NCI-H2227 (cell line): ENCODE measurements at regions not wholly inside any gene's neighbourhood (a gene's known extent, or its start where the extent isn't known, plus 50 kb on each side); places are given as distances from the start of the nearest gene placed in this dataset.

Experiments used
- DNase-seq: peaks from one replicate; lab custom pipeline; 2025; ENCODE audit not compliant: unreplicated experiment; lab: John Stamatoyannopoulos, UW

DNA sequence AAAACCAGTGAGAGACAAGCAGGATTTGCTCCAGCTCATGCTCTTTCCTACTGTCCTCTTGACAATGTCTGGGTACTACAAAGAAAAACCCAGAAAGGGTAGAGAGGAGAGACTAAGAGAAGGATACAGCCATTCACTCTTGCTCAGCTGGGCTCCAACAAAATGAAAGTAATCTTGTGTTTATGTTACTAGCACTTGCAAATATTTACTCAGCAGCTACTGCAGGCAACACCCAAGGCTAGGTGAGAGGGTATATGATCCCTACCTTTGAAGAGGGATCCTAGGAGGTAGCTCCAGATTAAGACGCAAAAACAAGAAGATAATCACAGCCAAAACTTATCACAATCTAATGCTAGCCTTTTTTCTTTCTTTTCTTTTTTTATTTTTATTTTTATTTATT is 329.6 kb upstream of the ACVR2A start:
- DNase-seq: no peak

DNA sequence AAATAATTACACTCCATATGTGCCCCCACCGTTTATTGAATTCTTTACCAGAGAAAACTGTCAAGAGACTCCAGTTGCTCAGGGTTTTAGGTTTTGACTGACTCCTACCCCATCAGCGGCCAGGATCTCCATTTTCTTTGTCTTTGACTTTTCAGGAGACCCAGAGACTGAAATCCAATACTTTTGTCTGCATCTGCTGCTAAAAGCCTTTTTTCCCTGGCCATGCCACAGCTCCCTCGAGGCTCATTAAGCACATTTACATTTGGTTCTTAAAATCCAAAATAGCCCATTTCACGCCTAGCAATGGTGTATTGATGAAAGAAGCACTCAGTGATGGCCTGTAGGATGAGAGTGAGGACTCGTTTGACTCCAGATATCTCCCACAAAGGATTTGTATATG is 332.6 kb upstream of the ACVR2A start:
- DNase-seq: no peak

DNA sequence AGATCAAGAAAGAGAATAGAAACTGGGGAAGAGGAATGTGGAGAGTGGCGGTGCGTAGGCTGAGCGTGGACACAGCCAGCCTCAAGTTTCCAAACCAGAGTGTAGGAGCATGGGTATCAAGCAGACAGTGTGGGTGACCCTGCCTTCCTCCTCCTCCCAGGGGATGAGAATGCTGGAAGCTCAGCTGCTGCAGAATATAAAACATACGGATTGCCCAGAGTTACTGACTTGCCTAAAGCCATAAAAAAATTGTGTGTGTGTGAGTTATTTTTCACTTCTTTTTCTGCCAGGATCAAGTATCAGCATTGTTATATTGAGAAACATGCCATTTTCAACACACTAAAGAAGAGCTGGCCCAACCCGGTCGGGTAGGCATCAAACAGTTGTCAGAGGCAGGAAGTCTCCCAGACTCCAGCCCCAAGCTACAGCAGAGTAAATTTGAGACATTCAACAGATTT is 333.3 kb upstream of the ACVR2A start:
- DNase-seq: no peak

DNA sequence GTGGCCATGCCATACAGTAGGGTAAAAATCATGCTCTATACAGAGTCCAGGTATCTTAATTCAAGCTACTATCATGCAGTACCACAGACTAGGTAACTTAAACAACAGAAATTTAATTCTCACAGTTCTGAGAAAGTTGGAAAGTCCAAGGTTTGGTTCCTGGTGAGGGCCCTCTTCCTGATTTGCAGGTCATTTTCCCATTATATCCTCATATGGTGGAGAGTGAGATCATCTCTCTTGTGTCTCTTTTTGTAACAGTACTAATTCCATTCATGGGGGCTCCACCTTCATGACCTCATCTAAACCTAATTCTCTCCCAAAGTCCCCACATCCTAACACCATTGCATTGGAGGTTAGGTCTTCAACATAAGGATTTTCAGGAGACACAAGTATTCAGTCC is 335.0 kb upstream of the ACVR2A start:
- DNase-seq: no peak

DNA sequence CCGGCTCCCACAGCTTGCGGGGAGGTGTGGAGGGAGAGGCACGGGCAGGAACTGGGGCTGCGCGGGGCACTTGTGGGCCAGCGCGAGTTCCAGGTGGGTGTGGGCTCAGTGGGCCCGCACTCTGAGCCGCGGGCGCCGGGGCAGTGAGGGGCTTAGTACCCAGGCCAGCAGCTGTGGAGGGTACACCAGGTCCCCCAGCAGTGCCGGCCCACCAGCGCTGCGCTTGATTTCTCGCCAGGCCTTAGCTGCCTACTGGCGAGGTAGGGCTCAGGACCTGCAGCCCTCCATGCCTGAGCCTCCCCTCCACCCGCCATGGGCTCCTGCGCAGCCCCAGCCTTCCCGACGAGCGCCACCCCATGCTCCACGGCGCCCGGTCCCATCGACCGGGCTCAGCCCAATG is 337.9 kb upstream of the ACVR2A start:
- DNase-seq: no peak

DNA sequence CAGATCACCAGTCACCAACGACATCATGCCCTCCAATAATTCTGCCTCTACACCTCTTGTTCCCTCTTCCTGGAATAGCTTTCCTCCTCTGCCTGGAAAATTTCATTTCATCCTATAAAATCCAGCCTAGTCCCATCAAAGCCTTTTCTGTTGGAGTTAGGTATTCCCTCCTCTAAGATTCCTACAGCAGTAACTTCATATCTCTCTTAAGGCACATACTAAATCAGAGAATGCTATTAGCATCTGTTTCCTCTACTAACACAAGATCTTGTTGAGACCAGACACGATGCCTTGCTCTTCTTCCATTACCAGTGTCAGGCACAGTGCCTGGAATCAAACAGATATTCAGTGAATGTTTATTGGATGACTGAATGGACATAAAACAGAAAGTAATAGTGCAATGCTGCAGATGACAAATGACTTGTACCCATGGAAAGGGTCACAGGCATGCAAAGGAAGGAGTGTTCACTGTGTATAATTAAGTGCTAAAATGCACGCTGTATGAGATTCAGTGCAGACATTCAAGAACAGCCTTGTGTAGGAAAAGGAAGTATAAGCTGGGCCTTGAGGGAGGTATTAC is 342.0 kb upstream of the ACVR2A start:
- no peak for DNase-seq

DNA sequence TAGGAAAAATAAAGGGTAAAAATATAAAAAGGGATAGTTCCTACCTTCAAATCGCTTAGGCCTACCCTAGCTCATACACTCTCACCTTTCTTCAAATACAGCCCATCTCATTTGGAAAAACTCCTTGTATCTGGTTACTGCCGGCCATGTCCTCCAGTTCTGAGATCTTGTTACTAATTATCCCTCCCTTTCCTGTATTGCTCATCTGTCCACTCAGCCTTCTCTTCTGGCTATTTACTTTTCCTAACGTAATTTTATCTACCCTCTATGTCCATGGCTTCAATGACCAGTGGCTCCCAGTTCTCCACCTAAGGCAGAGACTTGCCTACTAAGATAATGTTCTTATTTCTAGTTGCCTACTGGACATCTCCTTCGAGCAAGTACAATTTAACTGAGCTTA is 342.9 kb upstream of the ACVR2A start:
- DNase-seq: no peak

DNA sequence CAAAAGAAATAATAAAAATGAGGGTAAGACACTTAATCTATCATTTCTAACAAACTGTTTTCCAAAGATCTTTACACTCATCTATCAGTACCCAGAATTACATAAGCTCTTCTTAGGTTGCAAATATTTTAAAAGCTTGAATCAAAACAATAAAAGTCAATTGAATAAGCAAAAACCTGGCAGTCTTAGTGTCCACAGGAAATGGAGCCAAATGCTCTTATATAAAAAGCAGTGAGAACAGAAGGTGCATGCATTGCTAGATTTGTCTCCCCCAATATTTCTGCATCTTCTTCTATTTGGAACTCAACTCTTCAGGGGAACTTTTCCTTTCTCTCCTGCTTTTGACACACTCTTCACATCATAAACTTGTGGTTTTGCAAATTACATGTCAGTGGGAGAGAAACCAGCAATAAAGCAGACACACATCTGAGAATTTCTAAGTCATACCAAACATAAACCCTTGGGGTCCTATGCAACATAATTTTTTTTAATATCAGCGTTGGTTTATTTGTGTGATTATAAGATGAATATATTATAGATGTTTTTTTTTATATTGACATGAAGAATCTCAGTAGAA is 343.9 kb upstream of the ACVR2A start:
- no peak for DNase-seq

DNA sequence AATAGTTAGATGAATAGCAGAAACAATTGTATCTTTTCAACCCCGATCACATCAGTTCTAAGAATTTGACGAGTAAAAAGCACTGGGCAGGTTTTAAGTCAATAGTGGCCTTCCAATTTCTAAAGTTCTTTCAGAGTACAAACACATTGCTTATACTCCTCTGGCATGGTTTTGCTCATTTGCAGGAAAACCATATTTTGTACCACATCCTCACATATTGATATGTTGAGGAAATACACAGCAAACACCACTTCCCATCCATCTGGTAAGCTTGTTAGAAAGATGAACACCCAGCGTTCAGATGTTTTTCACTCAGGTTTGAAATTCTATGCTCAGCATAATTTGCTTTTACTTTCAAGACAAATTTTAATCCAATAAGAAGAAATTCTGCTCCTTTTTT is 344.6 kb upstream of the ACVR2A start:
- no peak for DNase-seq

DNA sequence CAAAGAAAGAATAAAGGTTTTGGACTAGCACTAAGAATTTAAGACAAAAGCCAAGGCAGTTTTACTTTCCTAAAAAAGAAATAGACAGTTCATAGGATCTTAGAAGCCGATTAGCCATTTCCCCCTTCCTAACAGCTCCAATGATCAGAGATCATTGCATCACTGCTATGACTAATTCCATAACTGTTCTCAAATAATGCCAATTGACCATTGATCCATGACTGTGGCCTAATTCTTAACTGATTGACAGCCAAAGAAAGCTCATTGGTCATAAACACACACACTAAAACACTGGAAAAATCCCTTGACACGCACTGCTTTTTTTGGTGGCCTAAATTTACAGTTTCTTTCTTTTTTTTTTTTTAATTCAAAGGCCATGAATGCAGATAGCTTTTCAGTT is 345.0 kb upstream of the ACVR2A start:
- DNase-seq: no peak

DNA sequence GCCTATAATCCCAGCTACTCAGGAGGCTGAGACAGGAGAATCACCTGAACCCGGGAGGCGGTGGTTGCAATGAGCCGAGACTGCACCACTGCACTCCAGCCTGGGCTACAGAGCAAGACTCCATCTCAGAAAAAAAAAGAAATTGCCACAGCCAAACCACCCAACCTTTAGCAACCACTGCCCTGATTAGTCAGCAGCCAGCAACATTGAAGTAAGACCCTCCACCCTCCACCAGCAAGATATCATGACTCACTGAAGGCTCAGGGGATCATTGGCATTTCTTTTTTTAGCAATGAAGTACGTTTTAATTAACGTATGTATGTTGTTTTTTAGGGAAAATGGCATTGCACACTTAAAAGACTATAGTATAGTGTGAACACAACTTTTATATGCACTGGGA is 349.1 kb upstream of the ACVR2A start:
- DNase-seq: no peak

DNA sequence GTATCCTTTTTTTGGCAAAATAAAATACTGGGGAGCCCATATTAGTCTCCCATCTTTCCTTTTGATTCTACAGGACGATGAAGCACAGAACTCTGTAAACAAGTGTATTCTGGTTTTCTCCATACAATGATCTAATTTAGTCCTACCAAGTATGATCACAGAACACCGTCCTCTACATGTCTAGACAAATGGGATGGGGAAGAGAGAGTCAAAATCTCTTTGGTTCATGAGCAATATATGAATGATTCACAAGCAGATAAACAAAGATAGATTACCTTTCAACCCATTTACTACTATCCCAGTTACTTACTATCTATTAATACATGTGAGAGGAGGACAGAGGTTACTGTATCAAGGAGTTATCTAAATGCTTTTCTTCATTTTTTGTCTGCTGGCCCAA is 352.4 kb upstream of the ACVR2A start:
- DNase-seq: no peak

DNA sequence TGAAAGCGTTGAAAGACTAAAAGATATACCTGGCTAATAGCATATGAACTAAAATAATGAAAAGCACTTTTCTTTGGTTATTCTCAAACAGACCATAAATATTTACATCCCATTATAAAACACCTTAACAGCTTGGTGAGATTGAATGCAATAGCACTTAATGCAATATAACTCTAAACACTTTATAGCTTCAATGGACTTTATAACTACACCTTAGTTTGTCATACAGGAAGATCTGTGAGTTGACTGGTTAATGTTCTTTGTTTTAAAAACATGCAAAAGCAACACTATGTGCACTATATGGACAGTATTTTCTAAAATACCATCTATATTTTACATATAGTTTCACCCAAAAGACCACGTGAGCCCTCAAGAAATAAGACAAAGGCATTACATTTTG is 353.3 kb upstream of the ACVR2A start:
- DNase-seq: no peak

DNA sequence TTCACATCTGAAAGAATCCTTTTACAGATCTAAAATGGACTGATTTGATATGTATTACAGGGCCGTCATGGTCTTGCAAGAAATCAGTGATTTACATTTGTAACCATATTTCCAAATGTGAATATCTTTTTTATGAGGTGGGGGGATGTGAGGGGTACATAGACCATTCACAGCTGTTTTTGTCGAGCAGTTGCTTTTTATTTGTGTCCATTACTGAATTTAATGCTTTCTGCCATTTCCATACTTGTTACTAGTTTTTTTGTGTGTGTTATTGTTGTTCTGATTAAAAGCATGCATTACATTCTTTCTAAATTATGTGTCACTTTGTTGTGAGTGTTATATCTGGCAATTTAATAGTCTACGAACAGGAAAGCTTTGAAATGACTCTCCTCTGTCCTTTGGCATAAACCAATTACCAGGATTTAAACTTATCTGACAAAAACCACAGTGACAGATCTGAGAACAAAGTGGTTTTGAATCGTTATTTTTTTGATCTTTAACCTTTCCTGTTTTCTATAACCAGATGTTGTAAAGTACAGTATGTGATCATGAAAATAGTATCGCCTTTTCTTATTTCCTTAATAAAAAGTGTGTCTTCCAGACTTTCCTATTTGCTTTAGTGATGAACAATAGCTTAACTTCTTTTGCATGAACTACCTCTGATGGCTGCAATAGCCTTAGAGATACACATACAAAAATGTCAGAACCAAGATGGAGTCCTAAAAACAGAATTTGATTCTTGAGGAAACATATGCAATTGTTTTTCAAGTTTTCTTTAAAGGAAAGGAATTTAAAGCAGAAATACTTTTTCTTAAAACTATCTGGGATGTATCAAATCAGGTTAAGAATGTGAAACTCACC is 354.2 kb upstream of the ACVR2A start:
- DNase-seq: peak; percentile 10

DNA sequence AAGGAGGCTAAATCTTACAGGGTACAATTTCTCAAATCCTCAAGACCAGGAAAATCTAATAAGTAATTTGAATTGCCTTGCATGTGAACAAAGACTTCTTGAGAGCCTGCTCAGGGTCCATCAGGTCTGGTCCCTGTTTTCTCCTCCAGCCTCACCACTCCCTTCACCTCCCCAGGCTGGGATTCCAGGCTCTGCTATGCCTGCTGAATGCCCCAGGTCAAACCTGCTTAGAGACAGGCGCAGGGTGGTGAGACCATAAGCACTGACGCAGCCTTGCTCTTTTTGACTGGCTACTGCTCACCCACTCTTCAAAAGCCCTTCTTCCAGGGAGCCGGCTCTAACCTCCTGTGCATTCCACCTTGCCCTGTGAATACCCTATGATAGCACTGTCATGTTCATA is 356.4 kb upstream of the ACVR2A start:
- no peak for DNase-seq

DNA sequence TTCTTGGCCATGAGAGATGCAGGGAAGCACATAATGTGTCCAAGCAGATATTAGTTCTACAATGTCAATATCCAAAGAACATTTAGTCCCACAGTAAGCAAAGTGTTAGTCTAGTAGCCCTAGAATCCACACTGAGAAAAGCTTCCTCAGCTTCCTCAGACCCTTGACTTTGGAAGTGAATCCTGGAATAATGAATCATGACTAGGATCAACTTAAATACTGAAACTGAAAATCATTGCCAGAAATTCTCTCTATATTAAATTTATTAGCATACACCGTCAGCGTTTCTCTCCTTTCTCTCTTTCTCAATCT is 356.9 kb upstream of the ACVR2A start:
- no peak for DNase-seq

DNA sequence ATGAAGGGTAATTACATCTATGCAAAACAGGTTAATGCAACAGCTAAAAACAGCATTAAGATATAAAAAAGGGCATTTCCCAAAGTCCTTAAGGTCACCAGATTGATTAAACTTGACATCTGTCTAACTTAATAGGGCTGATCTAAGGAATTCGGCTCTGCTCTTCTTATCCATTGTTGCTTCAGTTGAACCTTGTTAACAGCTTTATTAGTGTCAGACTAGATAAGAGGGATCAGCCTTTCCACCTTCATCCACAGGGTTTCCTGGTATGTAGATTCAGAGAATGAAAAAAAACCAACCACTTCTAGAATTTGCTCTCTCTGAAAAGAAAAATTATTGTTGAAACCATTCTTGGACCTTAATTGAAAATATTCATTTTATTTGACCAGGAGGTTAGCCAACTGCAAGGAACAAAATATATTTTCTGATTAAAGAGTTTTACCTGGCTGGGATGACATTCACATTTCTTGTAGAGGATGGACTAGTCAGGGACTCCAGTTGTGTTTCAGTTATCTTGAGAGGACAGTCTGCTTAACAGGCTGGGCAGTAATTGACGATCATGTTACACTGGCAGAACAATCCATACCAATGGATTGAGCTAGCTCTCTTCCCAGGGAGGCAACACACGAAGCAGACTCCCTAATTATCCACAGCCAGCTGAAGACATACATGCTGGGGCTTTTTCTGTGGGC is 357.4 kb upstream of the ACVR2A start:
- DNase-seq: peak; percentile 71

DNA sequence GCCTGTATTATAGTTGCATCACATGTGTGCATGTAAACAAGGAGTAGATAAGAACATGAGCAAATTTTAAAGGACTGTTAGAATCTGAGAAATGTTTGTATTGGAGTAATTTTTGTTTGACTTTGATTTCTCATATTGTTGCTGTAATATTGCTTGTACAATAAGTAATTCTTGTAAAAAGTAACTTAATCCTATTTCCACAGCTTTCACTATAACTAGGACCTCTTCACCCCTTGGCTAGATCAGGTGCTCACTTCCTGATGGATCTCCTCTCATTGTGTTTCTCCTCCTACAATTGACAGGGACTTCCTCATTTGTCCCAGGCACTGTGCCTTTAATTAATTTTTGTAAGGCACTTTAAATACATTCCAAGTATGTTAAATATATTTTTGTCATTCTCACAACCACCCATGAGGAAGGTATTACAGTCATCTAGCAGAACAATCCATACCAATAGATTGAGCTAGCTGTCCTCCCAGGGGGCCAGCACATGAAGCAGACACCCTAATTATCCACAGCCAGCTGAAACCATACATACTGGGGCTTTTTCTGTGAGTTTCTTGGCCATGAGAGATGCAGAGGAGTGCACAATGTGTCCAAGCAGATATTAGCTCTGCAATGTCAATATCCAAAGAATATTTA is 359.5 kb upstream of the ACVR2A start:
- no peak for DNase-seq

DNA sequence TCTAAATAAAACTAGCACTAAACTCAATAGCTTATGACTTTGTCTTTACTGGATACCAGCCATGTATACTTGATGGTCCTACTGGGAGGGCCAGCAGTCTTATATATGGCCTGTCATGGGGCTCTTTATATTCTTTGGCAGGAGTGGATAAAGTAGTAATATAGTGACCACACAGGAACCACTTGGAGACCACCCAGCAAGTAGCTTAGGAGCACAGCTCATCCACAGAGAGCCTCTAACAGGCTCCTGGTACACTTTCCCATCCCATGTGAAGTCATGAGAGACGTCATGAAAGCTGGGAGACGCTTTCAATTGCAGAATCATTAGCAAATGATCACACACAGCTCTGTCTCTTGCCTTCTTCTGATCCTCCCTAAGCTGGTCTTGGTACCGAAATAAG is 360.9 kb upstream of the ACVR2A start:
- DNase-seq: no peak

DNA sequence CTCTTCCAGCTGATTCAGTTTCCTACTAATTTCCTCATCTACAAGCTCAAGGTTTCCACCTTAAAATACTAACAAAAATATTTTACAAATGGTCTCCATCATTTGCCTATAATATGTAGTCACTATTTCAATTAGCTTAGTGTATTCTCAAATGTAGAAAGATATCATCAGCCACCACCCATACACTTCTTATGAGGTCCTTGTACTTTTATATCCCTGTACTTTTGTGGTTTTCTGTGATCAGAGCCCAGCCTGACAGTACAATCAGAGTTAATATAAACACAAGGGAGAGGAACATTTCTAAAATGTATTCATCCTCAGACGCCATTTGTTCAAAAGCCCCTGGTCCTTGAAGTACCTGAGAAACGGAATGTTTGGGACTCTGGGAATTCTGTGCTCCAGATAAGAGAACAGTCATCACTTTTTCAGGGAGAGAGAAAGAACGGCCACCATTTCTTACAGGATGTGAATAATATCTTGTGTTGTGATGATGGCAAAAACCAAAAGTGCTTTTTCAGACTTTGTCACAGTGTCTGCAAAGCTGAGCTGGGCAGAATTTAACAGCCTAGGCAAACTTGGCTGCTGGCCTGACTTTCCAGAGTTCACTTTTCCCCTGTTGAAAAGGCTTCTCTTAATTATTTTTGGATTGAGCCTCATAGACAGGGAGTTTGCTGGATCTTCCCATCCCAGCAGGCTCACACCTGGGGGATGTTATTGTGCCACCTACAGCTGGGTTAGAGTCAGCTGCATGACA is 361.7 kb upstream of the ACVR2A start:
- no peak for DNase-seq
